K562 (cell line): ENCODE measurements at regions not wholly inside any gene's neighbourhood (a gene's known extent, or its start where the extent isn't known, plus 50 kb on each side); places are given as distances from the start of the nearest gene placed in this dataset.

ENCODE experiments used
- HCFC1 ChIP-seq: IDR thresholded peaks from 2 replicates; pipeline ENCODE4 v1.6.1; 2012; ENCODE audit warnings: low read depth, low read length, improper control_type of control experiment
- JUND ChIP-seq, 2 experiments: IDR thresholded peaks; 2 replicates in 1 of 2; 3 replicates in 1 of 2; pipeline ENCODE4 v1.6.1; 2011; ENCODE audit warnings: borderline replicate concordance in 2 of 2, low read depth in 2 of 2, low read length in 2 of 2, improper control_type of control experiment in 1 of 2, missing biosample characterization in 1 of 2, missing genetic modification characterization in 1 of 2, missing genetic modification reagents in 1 of 2
- NFYB ChIP-seq: IDR thresholded peaks from 2 replicates; pipeline ENCODE4 v1.6.1; 2011; ENCODE audit warnings: mild to moderate bottlenecking, moderate library complexity; ENCODE audit not compliant: insufficient read length; ENCODE audit errors: extremely low read depth
- NR2C1 ChIP-seq, 2 experiments: fragments of 450-650 bp; IDR thresholded peaks; 2 replicates each; pipeline ENCODE4 v1.6.1; 2017; ENCODE audit warnings: mild to moderate bottlenecking in 2 of 2, antibody characterized with exemption in 1 of 2, inconsistent platforms in 1 of 2, missing compliant biosample characterization in 1 of 2, missing genetic modification characterization in 1 of 2
- PRMT5 ChIP-seq: sonication (generic); formaldehyde crosslinking; IDR thresholded peaks from 2 replicates; pipeline ENCODE4 v1.5.0; 2020; ENCODE audit warnings: missing genetic modification reagents
- RBM25 ChIP-seq: fragments of 200-400 bp; formaldehyde crosslinking; IDR thresholded peaks from 2 replicates; pipeline ENCODE4 v1.6.1; 2018; ENCODE audit warnings: low read length, low read depth, moderate library complexity; ENCODE audit not compliant: severe bottlenecking
- RNF2 ChIP-seq: sonication (generic); IDR thresholded peaks from 2 replicates; pipeline ENCODE4 v1.6.1; 2016
- SAFB ChIP-seq: fragments of 200-400 bp; formaldehyde crosslinking; IDR thresholded peaks from 2 replicates; pipeline ENCODE4 v1.6.1; 2017; ENCODE audit warnings: low read depth, low read length, borderline replicate concordance
- STAG1 ChIP-seq: sonication (generic); formaldehyde crosslinking; IDR thresholded peaks from 2 replicates; pipeline ENCODE4 v1.5.0; 2020; ENCODE audit warnings: missing genetic modification reagents, borderline replicate concordance
- THAP12 ChIP-seq: fragments of 250-450 bp; sonication (Bioruptor Pico); IDR thresholded peaks from 2 replicates; pipeline ENCODE4 v1.9.0; 2021; ENCODE audit warnings: mild to moderate bottlenecking, inconsistent platforms
- ZBTB33 ChIP-seq: sonication (generic); formaldehyde crosslinking; IDR thresholded peaks from 2 replicates; pipeline ENCODE4 v1.8.1; 2023; ENCODE audit warnings: mild to moderate bottlenecking, missing genetic modification reagents
- ZNF239 ChIP-seq: fragments of 250-450 bp; sonication (Bioruptor Pico); IDR thresholded peaks from 2 replicates; pipeline ENCODE4 v1.4.0; 2020; ENCODE audit warnings: mild to moderate bottlenecking
- ZNF318 ChIP-seq, 2 experiments: fragments of 450-650 bp; IDR thresholded peaks; 2 replicates each; pipeline ENCODE4 v1.6.1; 2016; ENCODE audit warnings: mild to moderate bottlenecking in 2 of 2, borderline replicate concordance in 1 of 2, low read depth in 1 of 2, moderate library complexity in 1 of 2

GRCh38 chr1:226804907-226805759 is 65.3 kb upstream of the PSEN2 start (continued):
- TF ChIP-seq ZNF239 (no peak), RNF2 (peak; percentile 97), STAG1 (CRISPR knock-in tag) (no peak), ZNF318 (IDR thresholded peaks at IDR 0.05; ENCODE audit: borderline replicate concordance in 1 of 2, low read depth in 1 of 2) (peak in 1 of 2 experiments; percentile 86; a peak in 2 of 4 replicates), NFYB (no peak), NR2C1 (IDR thresholded peaks at IDR 0.05) (peak; percentile 92), NR2C1 (tag; IDR thresholded peaks at IDR 0.05) (peak; percentile 95), RBM25 (no peak), JUND (IDR thresholded peaks at IDR 0.05; ENCODE audit: borderline replicate concordance, low read depth, low read length) (peak; percentile 91), JUND (tag; IDR thresholded peaks at IDR 0.05; ENCODE audit: borderline replicate concordance, low read depth, low read length) (peak; percentile 84; the same call in 2 of the 3 replicates), PRMT5 (no peak), HCFC1 (no peak), THAP12 (CRISPR knock-in tag) (no peak), ZBTB33 (CRISPR knock-in tag) (peak; percentile 48), SAFB (no peak)
